ENCODE measurements at regions not wholly inside any gene's neighbourhood (a gene's known extent, or its start where the extent isn't known, plus 50 kb on each side); places are given as distances from the start of the nearest gene placed in this dataset.

- TF ChIP-seq, protein P1, sequence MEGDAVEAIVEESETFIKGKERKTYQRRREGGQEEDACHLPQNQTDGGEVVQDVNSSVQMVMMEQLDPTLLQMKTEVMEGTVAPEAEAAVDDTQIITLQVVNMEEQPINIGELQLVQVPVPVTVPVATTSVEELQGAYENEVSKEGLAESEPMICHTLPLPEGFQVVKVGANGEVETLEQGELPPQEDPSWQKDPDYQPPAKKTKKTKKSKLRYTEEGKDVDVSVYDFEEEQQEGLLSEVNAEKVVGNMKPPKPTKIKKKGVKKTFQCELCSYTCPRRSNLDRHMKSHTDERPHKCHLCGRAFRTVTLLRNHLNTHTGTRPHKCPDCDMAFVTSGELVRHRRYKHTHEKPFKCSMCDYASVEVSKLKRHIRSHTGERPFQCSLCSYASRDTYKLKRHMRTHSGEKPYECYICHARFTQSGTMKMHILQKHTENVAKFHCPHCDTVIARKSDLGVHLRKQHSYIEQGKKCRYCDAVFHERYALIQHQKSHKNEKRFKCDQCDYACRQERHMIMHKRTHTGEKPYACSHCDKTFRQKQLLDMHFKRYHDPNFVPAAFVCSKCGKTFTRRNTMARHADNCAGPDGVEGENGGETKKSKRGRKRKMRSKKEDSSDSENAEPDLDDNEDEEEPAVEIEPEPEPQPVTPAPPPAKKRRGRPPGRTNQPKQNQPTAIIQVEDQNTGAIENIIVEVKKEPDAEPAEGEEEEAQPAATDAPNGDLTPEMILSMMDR (IDR thresholded peaks at IDR 0.05; ENCODE audit: borderline replicate concordance, extremely low read depth, low read length, poor library complexity, severe bottlenecking) = no peak
- no peak for TF ChIP-seq EZH2 (IDR thresholded peaks at IDR 0.05; ENCODE audit: borderline replicate concordance, low read depth, low read length, severe bottlenecking)
Observed at GRCh38 chr19:13622766-13623715, 116.8 kb upstream of the CACNA1A start.
